GM19035 (cell line): ENCODE measurements at regions not wholly inside any gene's neighbourhood (a gene's known extent, or its start where the extent isn't known, plus 50 kb on each side); places are given as distances from the start of the nearest gene placed in this dataset.
"Not testable (repeated sequence)": the region's sequence is repeated elsewhere in the genome, so short reads cannot be mapped to it uniquely, and the experiment has no call there.

Experiments
- ATAC-seq: cut with Tn5 transposase; IDR thresholded peaks from one replicate; pipeline ENCODE4 v1.9.1; 2021; ENCODE audit not compliant: unreplicated experiment

- ATAC-seq: no peak
Observed at GRCh38 chrX:102784550-102784949, 64.0 kb downstream of the GPRASP3 start.

- no peak for ATAC-seq
Observed at GRCh38 chrX:102787283-102787682, 66.7 kb downstream of the GPRASP3 start.

- ATAC-seq: no peak
Observed at GRCh38 chrX:102808336-102808735, 87.8 kb downstream of the GPRASP3 start.

GRCh38 chrX:102818269-102818668 lies 97.7 kb downstream of the GPRASP3 start:
- not testable (repeated sequence) for ATAC-seq

DNA sequence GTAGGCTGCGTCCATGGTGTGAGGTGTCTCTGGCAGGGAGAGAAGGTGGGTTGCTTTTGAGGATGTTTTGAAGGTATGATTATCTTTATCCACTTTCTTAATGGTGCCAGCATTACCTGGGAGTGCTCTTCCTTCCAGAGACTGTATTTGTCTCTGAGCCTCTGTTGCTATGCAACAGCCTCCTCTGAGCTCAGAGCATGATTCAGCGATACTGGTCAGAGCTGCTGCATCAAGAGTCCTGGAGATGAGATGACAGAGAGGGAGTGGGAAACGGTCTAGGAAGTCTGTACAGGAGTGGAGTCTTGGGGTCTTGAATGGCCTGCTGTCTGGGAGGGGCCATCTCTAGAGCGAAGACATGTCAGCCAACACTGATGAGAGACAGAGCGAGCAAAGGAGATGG lies 104.4 kb upstream of the RAB40AL start:
- ATAC-seq: no peak

DNA sequence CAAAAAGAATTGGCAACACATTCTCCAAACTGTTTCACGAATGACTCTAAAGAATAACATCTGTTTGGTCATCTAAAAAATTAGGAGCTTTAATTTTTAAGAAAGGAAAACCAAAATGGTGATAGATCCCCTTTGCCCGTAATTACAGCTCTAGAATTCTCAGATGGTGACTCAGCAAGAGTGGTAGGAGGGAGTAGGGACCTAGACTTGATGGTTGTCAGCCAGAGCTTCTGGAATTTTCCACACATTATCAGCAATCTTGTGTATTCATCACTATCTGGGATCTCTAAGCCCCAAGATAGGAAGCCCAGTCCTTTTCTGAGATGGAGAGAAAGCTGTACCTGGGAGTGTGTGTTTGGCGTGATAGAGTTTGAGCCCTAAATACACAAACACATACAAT lies 103.9 kb upstream of the RAB40AL start:
- no peak for ATAC-seq

GRCh38 chrX:102835504-102836146 lies 101.4 kb upstream of the RAB40AL start:
- ATAC-seq: no peak

DNA sequence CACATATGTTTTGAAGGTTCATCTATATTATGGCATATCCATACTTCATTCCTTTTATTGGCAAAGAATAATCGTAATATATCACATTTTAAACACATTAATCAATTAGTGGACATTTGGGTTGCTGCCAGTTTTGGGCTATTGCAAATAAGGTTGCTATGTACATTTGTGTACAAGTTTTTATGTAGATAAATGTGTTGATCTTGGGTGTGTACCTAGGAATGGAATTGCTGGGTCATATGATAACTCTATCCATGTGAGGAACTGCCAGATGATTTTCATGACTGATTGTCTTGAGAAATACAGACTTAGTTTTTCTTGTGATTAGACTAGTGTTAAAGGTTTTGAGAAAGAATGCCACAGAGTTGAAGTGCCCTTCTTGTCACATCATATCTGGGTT lies 99.2 kb upstream of the RAB40AL start:
- no peak for ATAC-seq

DNA sequence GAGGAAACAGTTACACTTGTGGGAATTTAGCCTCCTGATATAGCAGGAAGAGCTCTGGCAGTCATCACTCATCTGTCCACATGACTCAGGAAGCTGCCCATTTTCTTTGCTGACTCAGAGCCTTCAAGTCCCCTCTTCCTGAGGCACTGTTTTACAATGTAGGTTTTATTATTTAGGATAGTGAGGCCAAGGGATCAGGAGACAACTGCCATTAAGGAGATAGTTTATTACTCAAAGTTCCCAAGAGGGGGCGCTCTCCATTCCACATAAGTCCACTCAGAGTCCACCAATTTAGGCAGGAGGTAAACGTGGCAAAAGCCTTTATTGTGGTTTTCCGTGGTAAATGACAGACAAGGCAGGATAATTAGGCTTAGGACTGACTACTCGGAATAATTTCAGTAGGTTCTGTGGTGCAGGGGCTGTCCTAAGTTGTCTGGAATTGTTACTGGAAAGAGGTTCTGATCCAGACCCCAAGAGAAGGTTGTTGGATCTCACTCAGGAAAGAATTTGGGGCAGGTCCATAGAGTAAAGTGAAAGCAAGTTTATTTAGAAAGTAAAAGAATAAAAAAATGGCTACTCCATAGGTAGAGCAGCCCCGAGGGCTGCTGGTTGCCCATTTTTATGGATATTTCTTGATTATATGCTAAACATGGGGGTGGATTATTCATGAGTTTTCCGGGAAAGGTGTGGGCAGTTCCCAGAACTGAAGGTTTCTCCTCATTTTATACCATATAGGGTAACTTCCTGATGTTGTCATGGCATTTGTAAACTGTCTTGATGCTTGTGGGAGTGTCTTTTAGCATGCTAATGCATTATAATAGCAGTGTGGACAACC lies 96.0 kb upstream of the RAB40AL start:
- no peak for ATAC-seq

- ATAC-seq: no peak
Observed at GRCh38 chrX:102841706-102842003, 95.4 kb upstream of the RAB40AL start.

- no peak for ATAC-seq
Observed at GRCh38 chrX:102845020-102845419, 92.1 kb upstream of the RAB40AL start.

- no peak for ATAC-seq
Observed at GRCh38 chrX:102846544-102847236, 90.4 kb upstream of the RAB40AL start.

DNA sequence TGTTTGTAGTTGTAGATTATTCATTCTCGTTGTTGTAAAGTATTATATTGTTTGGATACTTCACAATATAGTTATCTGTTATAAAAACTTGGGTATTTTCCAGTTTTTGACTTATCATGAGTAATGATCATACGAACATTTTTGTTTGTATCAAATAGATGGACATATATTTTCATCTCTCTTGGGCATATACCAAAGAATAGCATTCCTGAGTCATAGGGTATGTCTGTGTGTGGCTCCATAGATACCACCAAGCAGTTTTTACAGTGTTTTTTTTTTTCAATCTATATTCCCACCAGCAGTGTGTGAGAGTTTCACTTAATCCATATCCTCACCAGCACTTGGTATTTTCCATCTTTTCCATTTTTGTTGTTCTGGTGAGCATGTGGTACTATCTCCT lies 89.7 kb upstream of the RAB40AL start:
- ATAC-seq: no peak

DNA sequence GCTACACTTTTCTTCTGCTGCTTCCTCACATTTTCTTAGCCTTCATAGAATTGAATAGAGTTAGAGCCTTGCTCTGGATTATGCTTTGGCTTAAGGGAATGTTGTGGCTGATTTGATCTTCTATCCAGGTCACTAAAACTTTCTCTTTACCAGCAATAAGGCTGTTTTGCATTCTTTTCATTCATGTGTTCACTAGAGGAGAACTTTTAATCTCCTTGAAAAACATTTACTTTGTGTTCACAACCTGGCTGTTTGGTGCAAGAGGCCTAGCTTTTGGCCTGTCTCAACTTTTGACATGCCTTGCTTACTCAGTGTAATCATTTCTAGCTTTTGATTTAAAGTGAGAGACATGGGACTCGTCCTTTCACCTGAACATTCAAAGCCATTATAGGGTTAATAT lies 87.7 kb upstream of the RAB40AL start:
- ATAC-seq: no peak

GRCh38 chrX:102858826-102859549 lies 78.1 kb upstream of the RAB40AL start:
- ATAC-seq: not testable (repeated sequence)

DNA sequence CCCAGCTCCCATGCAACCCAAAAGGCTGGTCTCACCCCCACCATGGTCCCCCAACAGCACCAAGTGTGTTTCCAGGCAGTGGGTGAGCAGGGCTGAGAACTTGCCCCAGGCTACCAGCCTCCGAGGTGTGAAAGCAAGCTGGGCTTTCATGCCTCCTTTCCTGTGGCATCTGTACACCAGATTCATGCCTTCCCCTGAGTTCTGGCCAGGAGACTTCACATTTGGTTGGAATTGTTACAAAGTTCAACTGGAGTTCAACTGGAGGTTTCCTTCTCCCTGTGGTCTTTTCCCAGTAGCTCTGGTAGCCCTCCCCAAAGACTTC lies 77.6 kb upstream of the RAB40AL start:
- no peak for ATAC-seq

DNA sequence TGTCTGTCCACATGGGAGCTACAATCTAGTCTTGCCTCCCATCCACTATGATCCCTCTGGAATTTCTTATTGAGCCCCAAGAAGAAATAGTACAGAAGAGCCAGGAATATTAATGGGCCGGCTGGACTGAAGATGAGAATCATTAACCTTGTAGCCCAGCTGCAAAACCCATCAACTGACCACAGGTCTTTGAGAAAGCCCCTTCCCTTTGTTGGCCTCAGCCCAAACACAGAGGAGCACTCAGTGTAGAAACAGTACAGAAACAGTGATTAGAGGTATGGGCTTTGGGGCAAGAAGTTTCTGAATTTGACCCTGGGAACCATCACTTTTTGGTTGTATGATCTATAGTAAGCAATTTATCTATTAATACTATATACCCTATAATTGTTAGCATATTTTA lies 76.8 kb upstream of the RAB40AL start:
- no peak for ATAC-seq

DNA sequence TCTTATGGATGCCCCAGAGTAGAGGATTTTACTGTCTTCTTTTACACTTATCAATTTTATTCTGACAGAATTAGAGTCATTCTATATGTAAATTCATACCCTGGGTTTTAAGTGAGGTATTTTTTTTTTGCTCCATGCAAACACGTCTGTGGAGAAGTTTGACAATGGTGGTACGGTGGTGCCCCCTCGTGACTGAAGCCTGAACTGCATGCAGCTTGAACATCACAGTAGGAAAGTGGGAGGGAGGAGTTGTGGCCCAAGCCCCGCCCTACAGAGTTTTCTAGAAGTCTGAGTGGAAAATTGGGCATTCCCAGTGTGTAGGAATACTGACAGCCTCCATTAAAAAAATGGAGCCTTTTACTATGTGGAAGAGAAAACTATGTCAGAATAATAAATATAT lies 73.3 kb upstream of the RAB40AL start:
- ATAC-seq: peak; percentile 99

DNA sequence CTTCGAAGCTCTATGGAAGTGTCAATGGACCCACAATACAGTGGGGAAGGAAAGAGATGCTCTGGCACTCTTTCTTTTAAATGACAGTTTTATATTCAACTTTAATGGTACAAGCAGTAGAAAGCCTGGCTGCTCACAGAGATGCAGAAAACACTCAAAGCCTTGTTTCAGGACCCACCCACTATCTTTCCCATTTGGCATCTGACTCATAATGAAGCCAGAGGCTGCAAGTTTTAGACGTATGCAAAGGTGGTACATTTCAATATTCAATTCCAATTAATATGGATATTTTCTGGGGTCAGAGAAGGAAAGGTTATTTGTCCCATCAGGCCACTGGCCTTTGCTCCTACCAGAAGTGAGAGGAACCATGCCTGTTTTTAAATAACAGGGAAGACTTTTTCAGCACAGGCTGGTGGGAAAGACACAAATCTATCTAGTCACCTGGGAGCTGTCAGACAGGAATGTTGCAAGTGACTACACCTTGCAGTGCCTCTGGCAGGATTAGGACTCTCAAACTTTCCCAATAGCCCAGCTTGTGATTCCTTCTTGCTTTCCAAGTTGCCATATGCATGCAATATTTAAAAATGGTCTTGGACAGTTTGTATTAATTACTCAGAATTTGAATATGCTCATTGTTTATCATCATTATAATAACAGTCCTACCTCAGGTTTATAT lies 70.0 kb upstream of the RAB40AL start:
- ATAC-seq: no peak

DNA sequence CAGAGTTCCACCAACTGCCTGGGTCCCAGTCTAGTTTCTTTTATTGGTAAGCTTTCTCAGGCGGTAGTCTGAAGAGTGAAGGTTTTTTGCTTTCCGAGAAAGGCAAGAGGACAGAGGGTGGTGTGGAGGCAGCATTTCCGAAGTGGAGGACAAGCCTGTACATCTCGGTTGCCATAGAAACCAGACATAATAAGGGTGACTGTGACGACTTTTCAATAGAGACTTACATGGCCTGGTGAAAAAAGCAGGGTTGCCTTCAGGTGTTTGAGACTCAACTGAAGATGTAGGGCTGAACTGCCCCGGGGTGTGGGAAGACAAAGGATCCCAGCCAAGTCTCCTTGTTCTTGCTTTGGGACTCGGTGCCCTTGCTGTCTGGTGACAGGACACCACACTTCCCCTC lies 53.6 kb upstream of the RAB40AL start:
- ATAC-seq: no peak
